H9 (cell line): ENCODE measurements at regions not wholly inside any gene's neighbourhood (a gene's known extent, or its start where the extent isn't known, plus 50 kb on each side); places are given as distances from the start of the nearest gene placed in this dataset.

Experiments
- DNase-seq: peaks from one replicate; pipeline ENCODE4 v3.0.0-alpha.2; 2017
- H2AFZ ChIP-seq: one replicate; pipeline ENCODE4 v1.6.1; 2013; ENCODE audit warnings: mild to moderate bottlenecking, low read length, control low read depth, moderate library complexity
- H2AK5ac ChIP-seq: 2 replicates; pipeline ENCODE4 v1.6.1; 2013; ENCODE audit warnings: low read length, control low read depth, mixed read lengths; ENCODE audit not compliant: insufficient read length
- H2BK120ac ChIP-seq: one replicate; pipeline ENCODE4 v1.6.1; 2013; ENCODE audit warnings: low read depth, mild to moderate bottlenecking, low read length, control low read depth, inconsistent platforms; ENCODE audit not compliant: poor library complexity, severe bottlenecking
- H2BK12ac ChIP-seq: 2 replicates; pipeline ENCODE4 v1.6.1; 2013; ENCODE audit warnings: low read length, control low read depth, mixed read lengths, low read depth; ENCODE audit not compliant: insufficient read length
- H2BK15ac ChIP-seq: 2 replicates; pipeline ENCODE4 v1.6.1; 2013; ENCODE audit warnings: low read depth, low read length, control low read depth
- H2BK20ac ChIP-seq: one replicate; pipeline ENCODE4 v1.6.1; 2013; ENCODE audit warnings: low read depth, mild to moderate bottlenecking, low read length, control low read depth, inconsistent platforms; ENCODE audit not compliant: poor library complexity, severe bottlenecking
- H2BK5ac ChIP-seq: 2 replicates; pipeline ENCODE4 v1.6.1; 2013; ENCODE audit warnings: low read length, control low read depth, mixed read lengths; ENCODE audit not compliant: insufficient read length
- H3K14ac ChIP-seq: 2 replicates; pipeline ENCODE4 v1.6.1; 2013; ENCODE audit warnings: low read length, control low read depth; ENCODE audit not compliant: insufficient read depth
- H3K18ac ChIP-seq: 2 replicates; pipeline ENCODE4 v1.6.1; 2013; ENCODE audit warnings: low read depth, mild to moderate bottlenecking, mixed read lengths, low read length, control low read depth; ENCODE audit not compliant: insufficient read length
- H3K23ac ChIP-seq: 2 replicates; pipeline ENCODE4 v1.6.1; 2013; ENCODE audit warnings: low read length, control low read depth, mixed read lengths, low read depth; ENCODE audit not compliant: insufficient read length
- H3K23me2 ChIP-seq: 2 replicates; pipeline ENCODE4 v1.6.1; 2013; ENCODE audit warnings: low read depth, mild to moderate bottlenecking, mixed read lengths, low read length, control low read depth; ENCODE audit not compliant: insufficient read length, poor library complexity, severe bottlenecking
- H3K27ac ChIP-seq: 2 replicates; pipeline ENCODE4 v1.5.1; 2013; ENCODE audit warnings: low read length, control low read depth, mixed read lengths, low read depth; ENCODE audit not compliant: insufficient read length
- H3K27me3 ChIP-seq: 2 replicates; pipeline ENCODE4 v1.6.1; 2013; ENCODE audit warnings: low read length, control low read depth, inconsistent platforms; ENCODE audit not compliant: insufficient read depth
- H3K4ac ChIP-seq: 2 replicates; pipeline ENCODE4 v1.6.1; 2013; ENCODE audit warnings: low read depth, mild to moderate bottlenecking, control low read depth, inconsistent platforms, low read length, moderate library complexity
- H3K4me1 ChIP-seq: 2 replicates; pipeline ENCODE4 v1.6.1; 2013; ENCODE audit warnings: low read length, control low read depth, inconsistent platforms; ENCODE audit not compliant: insufficient read depth
- H3K4me2 ChIP-seq: 2 replicates; pipeline ENCODE4 v1.6.1; 2013; ENCODE audit warnings: low read length, control low read depth, mixed read lengths; ENCODE audit not compliant: insufficient read length, insufficient read depth
- H3K56ac ChIP-seq: 2 replicates; pipeline ENCODE4 v1.6.1; 2013; ENCODE audit warnings: low read depth, mild to moderate bottlenecking, mixed read lengths, low read length, control low read depth; ENCODE audit not compliant: insufficient read length
- H3K79me1 ChIP-seq: 2 replicates; pipeline ENCODE4 v1.6.1; 2013; ENCODE audit warnings: low read depth, mild to moderate bottlenecking, moderate library complexity, low read length, control low read depth, inconsistent platforms; ENCODE audit not compliant: insufficient read depth, poor library complexity, severe bottlenecking
- H3K79me2 ChIP-seq: 2 replicates; pipeline ENCODE4 v1.6.1; 2013; ENCODE audit warnings: low read length, control low read depth, inconsistent platforms; ENCODE audit not compliant: insufficient read depth
- H3K9ac ChIP-seq: 2 replicates; pipeline ENCODE4 v1.6.1; 2013; ENCODE audit warnings: low read length, control low read depth, mixed read lengths; ENCODE audit not compliant: insufficient read length; ENCODE audit errors: extremely low read depth
- H3K9me3 ChIP-seq: one replicate; pipeline ENCODE4 v1.6.1; 2013; ENCODE audit warnings: low read depth, low read length, inconsistent platforms; ENCODE audit not compliant: control insufficient read depth
- H3T11ph ChIP-seq: one replicate; pipeline ENCODE4 v1.6.1; 2013; ENCODE audit warnings: mild to moderate bottlenecking, low read length, control low read depth, inconsistent platforms
- H4K20me1 ChIP-seq: one replicate; pipeline ENCODE4 v1.6.1; 2013; ENCODE audit not compliant: control insufficient read depth, insufficient read length, insufficient read depth
- H4K5ac ChIP-seq: 2 replicates; pipeline ENCODE4 v1.6.1; 2013; ENCODE audit warnings: low read depth, mild to moderate bottlenecking, mixed read lengths, low read length, control low read depth; ENCODE audit not compliant: insufficient read length
- H4K8ac ChIP-seq: replicated peaks from 2 replicates; pipeline ENCODE4 v1.6.1; 2013; ENCODE audit warnings: low read length, control low read depth, mixed read lengths, low read depth; ENCODE audit not compliant: insufficient read length
- H4K91ac ChIP-seq: 2 replicates; pipeline ENCODE4 v1.6.1; 2013; ENCODE audit warnings: low read depth, mild to moderate bottlenecking, moderate library complexity, mixed read lengths, low read length, control low read depth; ENCODE audit not compliant: insufficient read length
- H3K27ac Mint-ChIP-seq, 3 experiments: 2 replicates in 2 of 3; 3 replicates in 1 of 3; pipeline ENCODE4 v1.8.0; 2020 to 2021; ENCODE audit warnings: mixed read lengths in 3 of 3, mild to moderate bottlenecking in 1 of 3, moderate library complexity in 1 of 3
- H3K27me3 Mint-ChIP-seq: 2 replicates; pipeline ENCODE4 v1.8.0; 2021; ENCODE audit warnings: low read depth, mild to moderate bottlenecking, moderate library complexity, mixed read lengths
- H3K36me3 Mint-ChIP-seq, 3 experiments: 2 replicates in 2 of 3; 3 replicates in 1 of 3; pipeline ENCODE4 v1.8.0; 2020 to 2021; ENCODE audit warnings: low read depth in 3 of 3, mixed read lengths in 3 of 3; ENCODE audit not compliant: insufficient read depth in 1 of 3
- H3K4me1 Mint-ChIP-seq, 2 experiments: 2 replicates each; pipeline ENCODE4 v1.8.0; 2020; ENCODE audit warnings: mixed read lengths in 2 of 2
- H3K4me3 Mint-ChIP-seq, 2 experiments: 2 replicates in 1 of 2; 3 replicates in 1 of 2; pipeline ENCODE4 v1.8.0; 2020 to 2021; ENCODE audit warnings: mild to moderate bottlenecking in 2 of 2, mixed read lengths in 2 of 2, moderate library complexity in 1 of 2
- H3K9me3 Mint-ChIP-seq, 2 experiments: 2 replicates in 1 of 2; 3 replicates in 1 of 2; pipeline ENCODE4 v1.8.0; 2020; ENCODE audit warnings: mild to moderate bottlenecking in 2 of 2, mixed read lengths in 2 of 2, moderate library complexity in 1 of 2
- WGBS: extraction: QIAGEN DNeasy Blood & Tissue Kit; methylation state at CpG from one replicate; pipeline ENCODE4 v1.1.7; 2013; ENCODE audit warnings: missing lambda C conversion rate, low lambda C conversion rate, mixed read lengths; ENCODE audit not compliant: insufficient read length; ENCODE audit errors: extremely low coverage; 5-methylcytosine and 5-hydroxymethylcytosine counted together
- TF ChIP-seq, protein P1 (sequence below): fragments of 200-600 bp; sonication (generic); conservative IDR thresholded peaks from 3 replicates; pipeline ENCODE4 v1.8.0; 2021; ENCODE audit warnings: antibody characterized with exemption, mild to moderate bottlenecking

DNA sequence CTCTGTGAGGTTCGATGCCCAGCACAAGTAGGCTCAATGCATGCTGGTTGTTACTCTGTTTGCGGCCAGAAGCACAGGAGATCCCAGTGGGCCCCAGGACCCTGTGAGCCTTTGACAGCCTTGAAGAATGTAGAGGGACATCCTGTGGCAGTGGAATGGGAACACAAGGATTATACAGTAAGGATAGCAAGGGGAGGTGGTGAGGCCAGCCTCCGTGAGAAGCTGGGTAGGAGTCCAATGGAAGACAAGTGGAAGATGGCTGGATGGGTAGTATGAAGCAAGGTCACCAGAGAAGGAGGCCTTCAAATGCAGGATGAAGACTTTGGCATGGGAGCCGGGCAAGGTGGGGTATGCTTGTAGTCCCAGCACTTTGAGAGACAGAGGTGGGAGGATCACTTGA is 622.9 kb upstream of the CDH4 start:
- Histone ChIP-seq H3K79me2 (no peaks in the 10 kb centered on the region), H2BK20ac (no peak overlapping the region), H4K91ac (no peak overlapping the region)

More for the DNA sequence above, 622.9 kb upstream of the CDH4 start:
- Histone ChIP-seq H3K4ac (no peak overlapping the region), H2BK5ac (no peak overlapping the region), H3K14ac (no peak overlapping the region), H2BK12ac (no peak overlapping the region), H2BK120ac (no peak overlapping the region), H2BK15ac (no peak overlapping the region), H3K27ac (no peak overlapping the region), H3K18ac (no peak overlapping the region), H3K23ac (no peak overlapping the region), H3K27me3 (no peaks in the 10 kb centered on the region), H3K79me1 (no peaks in the 10 kb centered on the region), H2AK5ac (no peak overlapping the region), H2AFZ (no peak overlapping the region), H4K5ac (no peak overlapping the region), H3K4me2 (no peak overlapping the region), H3K9ac (no peak overlapping the region), H3K9me3 (no peaks in the 10 kb centered on the region), H3K4me1 (no peaks in the 10 kb centered on the region), H4K8ac (no peak overlapping the region), H3T11ph (no peak overlapping the region), H4K20me1 (no peaks in the 10 kb centered on the region), H3K23me2 (no peaks in the 10 kb centered on the region), H3K56ac (no peak overlapping the region)
- Mint-ChIP-seq H3K4me3 (no peak overlapping the region), H3K4me1 (no peaks in the 10 kb centered on the region), H3K9me3 (no peaks in the 10 kb centered on the region; a peak in 1 of 5 replicates), H3K27ac (no peak overlapping the region; a peak in 1 of 7 replicates), H3K36me3 (no peaks in the 10 kb centered on the region; a peak in 1 of 7 replicates), H3K27me3 (peaks cover 8% of the 10 kb centered on the region)
- DNase-seq, result no peak
- WGBS, result no CpG with 5 or more reads among the region's 4 CpGs
- TF ChIP-seq, protein P1, sequence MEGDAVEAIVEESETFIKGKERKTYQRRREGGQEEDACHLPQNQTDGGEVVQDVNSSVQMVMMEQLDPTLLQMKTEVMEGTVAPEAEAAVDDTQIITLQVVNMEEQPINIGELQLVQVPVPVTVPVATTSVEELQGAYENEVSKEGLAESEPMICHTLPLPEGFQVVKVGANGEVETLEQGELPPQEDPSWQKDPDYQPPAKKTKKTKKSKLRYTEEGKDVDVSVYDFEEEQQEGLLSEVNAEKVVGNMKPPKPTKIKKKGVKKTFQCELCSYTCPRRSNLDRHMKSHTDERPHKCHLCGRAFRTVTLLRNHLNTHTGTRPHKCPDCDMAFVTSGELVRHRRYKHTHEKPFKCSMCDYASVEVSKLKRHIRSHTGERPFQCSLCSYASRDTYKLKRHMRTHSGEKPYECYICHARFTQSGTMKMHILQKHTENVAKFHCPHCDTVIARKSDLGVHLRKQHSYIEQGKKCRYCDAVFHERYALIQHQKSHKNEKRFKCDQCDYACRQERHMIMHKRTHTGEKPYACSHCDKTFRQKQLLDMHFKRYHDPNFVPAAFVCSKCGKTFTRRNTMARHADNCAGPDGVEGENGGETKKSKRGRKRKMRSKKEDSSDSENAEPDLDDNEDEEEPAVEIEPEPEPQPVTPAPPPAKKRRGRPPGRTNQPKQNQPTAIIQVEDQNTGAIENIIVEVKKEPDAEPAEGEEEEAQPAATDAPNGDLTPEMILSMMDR, result no peak
